ENCODE measurements at regions not wholly inside any gene's neighbourhood (a gene's known extent, or its start where the extent isn't known, plus 50 kb on each side); places are given as distances from the start of the nearest gene placed in this dataset.
A peak's percentile ranks its signal among the peaks of the same experiment; 100 is the strongest.
"Not testable (repeated sequence)": the region's sequence is repeated elsewhere in the genome, so short reads cannot be mapped to it uniquely, and the experiment has no call there.

GRCh38 chr22:47356511-47357011 is 594.1 kb downstream of the TBC1D22A start:
- no peak for DNase-seq

GRCh38 chr22:47355776-47356510 is 593.5 kb downstream of the TBC1D22A start:
- no peak for DNase-seq

DNA sequence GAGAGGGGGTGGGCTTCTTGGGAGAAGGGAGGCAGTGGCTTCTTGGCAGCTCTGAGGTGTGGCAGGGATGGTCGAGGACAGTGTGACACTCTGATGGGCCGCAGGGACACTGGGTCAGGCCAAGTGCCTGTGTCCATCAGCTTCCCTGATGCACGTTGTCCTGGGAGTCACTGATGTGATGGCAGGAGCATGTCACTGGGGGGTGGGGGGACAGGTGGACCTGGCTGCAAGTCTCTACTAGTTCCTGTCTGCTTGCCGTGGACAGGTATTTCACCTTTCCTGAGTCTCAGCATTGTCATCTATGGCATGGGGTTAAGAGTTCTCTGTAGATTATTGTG is 592.9 kb downstream of the TBC1D22A start:
- DNase-seq, result no peak

DNA sequence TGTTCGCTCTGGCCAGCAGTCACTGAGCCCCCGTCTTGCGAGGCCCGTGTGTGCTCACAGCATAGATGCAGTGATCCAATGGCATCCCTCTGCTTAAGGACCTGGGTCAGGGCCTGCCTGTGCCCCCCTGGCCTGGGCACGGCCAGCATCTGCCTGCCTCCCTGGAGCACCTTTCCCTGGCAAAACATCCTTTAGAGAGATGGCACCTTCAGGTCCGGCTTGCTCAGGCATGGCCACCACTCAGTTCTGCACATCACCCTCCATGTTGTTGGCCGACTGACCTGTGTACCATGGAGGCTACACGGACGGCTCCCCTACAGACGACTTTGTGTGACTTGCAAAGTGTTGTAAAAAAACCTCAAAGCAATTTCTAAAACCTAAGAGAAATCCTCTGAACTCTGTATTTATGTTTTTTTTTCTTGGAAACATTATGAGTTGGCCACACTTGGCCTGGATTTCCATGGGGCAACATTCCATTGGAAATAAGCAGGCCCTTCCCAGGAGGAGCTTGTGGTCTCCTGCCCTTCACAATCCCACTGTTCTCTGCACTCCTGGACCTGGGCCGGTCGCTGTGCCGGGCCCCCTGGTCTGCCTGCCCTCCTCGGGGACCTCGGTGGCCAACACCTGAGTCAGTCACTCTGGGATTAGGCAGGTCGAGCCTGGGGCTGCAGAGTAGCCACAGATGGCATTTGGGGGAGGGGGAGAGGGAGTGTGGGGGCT is 592.4 kb downstream of the TBC1D22A start:
- DNase-seq, result no peak

DNA sequence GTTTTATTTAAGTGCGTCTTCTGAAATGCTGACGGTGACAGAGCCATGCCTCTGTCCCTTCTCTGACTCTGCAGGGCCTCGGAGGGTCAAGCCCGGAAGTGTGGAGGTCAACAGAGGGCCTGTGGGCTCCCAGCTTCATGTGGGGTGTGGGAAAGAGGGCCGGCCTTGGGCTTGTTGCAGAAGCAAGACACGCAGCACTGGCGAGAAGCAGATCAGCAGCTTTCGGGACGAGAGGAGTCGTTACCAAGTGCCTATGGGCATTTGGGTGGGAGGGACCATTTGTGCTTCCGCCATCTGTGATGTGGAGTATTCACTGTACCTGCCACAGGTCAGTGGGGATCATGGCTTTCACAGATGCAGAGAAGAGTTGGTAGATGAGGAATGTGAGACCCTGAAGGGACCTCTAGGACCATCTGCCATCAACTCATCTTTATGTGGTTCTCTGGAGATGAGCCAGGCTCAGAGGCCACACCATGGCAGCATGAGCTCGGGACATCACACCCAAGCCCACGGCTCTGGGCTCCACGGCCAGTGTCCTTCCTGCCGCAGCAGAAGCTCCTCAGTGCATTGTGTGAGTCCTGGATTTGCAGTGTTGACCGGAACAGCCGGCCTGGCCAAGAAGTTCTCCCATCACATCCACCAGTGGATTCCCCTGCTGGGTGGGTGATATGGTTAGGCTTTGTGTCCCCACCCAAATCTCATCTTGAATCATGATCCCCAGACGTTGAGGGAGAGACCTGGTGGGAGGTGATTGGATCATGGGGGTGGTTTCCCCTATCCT is 590.7 kb downstream of the TBC1D22A start:
- no peak for DNase-seq

DNA sequence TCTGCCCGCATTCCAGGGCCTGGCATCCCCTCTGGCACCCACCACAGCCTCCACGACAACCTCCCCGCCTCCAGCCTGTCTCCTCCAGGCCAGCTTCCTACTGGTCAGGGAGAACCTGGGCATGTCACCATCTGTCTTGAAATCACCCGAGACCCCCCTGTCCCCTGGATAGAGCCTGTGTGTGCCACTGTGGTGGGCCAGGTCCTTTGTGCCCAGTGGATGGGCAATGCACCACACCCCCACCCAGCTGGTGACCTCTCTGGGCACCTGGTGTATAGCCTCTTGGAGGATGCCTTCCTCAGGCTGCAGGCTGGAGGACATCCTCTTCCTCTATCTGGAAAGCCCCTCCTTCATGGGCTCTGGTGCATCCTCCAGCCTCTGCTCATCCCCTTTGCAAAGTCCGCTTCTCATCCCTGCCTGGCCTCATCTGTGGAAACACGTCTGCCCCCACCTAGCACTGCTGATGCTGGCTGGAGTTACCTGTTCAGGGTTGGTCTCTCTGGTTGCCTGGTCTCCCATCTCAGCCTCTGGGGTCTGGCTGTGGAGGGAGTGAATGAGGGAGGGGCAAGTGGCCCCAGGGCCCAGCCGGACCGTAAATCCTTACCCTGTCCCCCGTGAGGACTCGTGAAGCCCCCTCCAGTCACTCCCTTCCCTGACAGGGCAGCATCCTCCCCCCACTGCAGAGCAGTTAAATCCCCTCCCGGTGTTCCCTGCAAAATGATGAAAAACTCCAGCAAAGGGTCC is 589.6 kb downstream of the TBC1D22A start:
- DNase-seq, result no peak

- DNase-seq, result not testable (repeated sequence)
Observed at GRCh38 chr22:47346287-47346686, 583.8 kb downstream of the TBC1D22A start.

DNA sequence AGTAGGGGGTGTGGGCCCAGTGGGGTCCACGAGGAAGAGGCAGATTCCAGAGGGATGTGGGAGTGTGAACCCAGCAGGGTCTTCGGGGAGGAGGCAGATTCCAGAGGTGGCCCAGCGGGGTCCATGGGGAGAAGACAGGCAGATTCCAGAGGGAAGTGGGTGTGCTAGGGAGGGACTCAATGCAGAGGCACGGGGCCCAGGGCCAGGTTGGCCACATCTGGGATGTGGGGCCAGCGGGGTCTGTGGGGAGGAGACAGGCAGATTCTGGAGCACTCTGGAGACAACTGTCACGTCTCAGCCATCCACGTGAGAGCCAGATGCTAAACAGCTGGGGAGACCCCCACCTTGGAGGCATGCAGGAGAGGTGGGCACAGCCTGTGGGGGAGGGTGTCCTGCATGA is 582.6 kb downstream of the TBC1D22A start:
- no peak for DNase-seq

GRCh38 chr22:47344414-47344813 is 582.0 kb downstream of the TBC1D22A start:
- no peak for DNase-seq

- no peak for DNase-seq
Observed at GRCh38 chr22:47343611-47344010, 581.2 kb downstream of the TBC1D22A start.

- DNase-seq, result no peak
Observed at GRCh38 chr22:47342446-47342845, 580.0 kb downstream of the TBC1D22A start.

- DNase-seq, result no peak
Observed at GRCh38 chr22:47341464-47341863, 579.0 kb downstream of the TBC1D22A start.

GRCh38 chr22:47340851-47341436 is 578.5 kb downstream of the TBC1D22A start:
- no peak for DNase-seq

GRCh38 chr22:47337161-47337621 is 574.7 kb downstream of the TBC1D22A start:
- DNase-seq, result peak; percentile 68

DNA sequence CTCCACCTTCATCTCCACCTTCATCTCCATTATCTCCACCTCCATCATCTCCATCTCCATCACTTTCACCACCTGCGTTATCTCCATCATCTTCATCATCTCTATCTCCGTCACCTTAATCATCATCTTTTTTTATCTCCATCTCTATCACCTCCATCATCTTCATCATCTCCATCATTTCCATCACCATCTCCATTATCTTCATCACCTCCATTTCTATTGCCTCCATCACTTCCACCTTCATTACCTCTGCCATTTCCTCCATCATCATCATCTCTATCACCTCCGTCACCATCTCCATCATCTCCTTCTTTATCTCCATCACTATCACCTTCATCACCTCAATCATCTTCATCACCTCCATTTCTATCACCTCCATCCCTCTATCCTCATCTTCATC is 573.5 kb downstream of the TBC1D22A start:
- no peak for DNase-seq

- DNase-seq, result no peak
Observed at GRCh38 chr22:47335460-47335859, 573.0 kb downstream of the TBC1D22A start.

DNA sequence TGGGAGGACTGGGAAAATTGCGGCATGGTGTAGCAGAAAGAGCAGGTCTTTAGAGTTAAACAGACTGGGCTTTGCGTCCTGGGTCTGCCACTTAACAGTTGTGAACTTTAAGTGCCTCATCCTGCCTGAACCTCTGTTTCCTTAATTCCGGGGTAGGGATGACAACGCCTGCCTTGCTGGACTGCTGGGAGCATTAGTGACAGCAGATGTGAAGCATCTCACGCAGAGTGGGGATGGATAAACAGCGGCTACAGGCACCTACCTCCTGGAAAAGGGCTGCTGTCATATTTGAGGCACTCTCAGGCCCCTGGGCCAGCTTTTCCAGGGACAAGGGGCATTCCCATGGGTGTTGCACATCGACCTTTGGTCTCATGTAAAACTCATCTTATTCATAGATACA is 572.2 kb downstream of the TBC1D22A start:
- no peak for DNase-seq

DNA sequence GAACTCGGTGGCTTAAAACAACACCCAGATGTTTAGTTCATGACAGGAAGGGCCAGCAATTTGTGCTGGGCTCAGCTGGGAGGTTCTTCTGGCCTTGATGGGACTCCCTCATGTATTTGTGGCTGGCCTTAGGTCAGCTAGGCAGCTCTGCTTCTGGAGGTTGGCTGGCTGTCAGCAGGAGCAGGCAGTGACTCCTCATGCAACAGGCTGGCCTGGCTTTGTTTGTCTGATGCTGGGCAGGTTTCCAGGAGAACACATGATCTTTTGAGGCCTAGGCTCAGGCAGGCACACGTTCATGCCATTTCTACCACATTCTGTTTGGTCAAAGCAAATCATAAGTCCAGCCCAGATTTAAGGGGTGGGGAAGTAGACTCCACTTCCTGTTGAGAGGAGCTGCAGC is 571.2 kb downstream of the TBC1D22A start:
- peak; percentile 52 for DNase-seq

DNA sequence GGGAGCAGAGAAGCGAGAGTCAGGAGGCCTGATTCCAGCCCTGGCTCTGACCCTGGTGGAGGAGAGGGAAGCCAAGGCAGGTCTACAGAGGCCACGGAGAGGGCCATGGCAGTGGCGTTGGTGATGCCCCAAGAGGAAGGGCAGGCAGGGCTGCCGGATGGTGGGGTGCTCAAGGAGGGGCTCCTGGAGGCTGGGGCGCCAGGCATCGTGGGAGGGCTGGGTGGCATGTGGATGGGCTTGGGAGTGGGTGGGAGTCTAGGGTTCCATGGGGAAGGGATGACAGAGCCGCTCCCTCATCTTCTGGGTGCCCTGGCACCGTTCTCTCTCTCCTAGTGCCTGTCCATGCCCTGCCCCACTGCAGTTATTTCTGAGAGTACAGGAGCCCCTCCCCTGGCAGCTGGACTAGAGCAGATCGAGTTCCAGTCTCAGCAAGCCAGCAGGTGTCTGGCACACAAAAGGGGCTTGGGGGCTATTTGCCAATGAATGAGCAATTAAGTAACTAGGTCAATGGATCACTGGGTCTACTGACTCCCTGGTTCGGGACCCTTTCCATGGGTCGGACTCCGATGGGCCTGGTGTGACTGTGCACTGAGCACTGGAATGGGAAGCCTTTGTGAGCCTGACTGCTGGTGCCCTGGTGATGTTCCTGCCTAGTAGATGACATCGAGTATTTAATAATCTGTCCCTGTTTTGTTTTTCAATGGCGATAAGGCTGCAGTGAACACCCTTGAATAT is 570.0 kb downstream of the TBC1D22A start:
- DNase-seq, result no peak

DNA sequence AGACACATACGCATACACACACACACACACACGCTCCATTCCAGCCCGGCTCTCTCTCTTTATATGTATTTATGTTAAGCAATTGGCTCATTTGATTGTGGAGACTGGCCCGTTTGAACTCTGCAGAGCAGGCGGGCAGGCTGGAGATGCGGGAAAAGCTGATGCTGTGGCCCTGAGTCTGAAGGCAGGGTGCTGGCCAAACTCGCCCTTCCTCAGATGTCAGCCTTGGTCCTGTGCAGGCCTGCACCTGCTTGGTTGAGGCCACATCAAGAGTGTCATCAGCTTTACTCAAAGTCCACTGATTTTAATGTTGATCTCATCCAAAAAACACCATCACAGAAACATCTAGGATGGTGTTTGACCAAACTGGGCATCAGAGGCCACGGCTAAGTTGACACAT is 569.3 kb downstream of the TBC1D22A start:
- no peak for DNase-seq
